RPMI8226 (cell line): ENCODE measurements at regions not wholly inside any gene's neighbourhood (a gene's known extent, or its start where the extent isn't known, plus 50 kb on each side); places are given as distances from the start of the nearest gene placed in this dataset.
"Not testable (repeated sequence)": the region's sequence is repeated elsewhere in the genome, so short reads cannot be mapped to it uniquely, and the experiment has no call there.

Experiments
- DNase-seq: peaks from one replicate; pipeline ENCODE4 v3.0.0-alpha.2; 2015

- no peak for DNase-seq
Observed at GRCh38 chrX:46144566-46144965, 400.7 kb downstream of the ZNF674 start.

GRCh38 chrX:46140272-46140671 lies 404.9 kb downstream of the ZNF674 start:
- DNase-seq = no peak

GRCh38 chrX:46130247-46130646 lies 415.0 kb downstream of the ZNF674 start:
- DNase-seq = no peak

- DNase-seq = no peak
Observed at GRCh38 chrX:46125111-46125510, 420.1 kb downstream of the ZNF674 start.

- no peak for DNase-seq
Observed at GRCh38 chrX:46117234-46117633, 428.0 kb downstream of the ZNF674 start.

- DNase-seq = not testable (repeated sequence)
Observed at GRCh38 chrX:46087310-46087709, 457.9 kb downstream of the ZNF674 start.

- DNase-seq = not testable (repeated sequence)
Observed at GRCh38 chrX:46080121-46080520, 465.1 kb downstream of the ZNF674 start.

GRCh38 chrX:46072791-46073190 lies 472.4 kb downstream of the ZNF674 start:
- DNase-seq = no peak

GRCh38 chrX:46072372-46072771 lies 472.8 kb downstream of the ZNF674 start:
- DNase-seq = no peak

- no peak for DNase-seq
Observed at GRCh38 chrX:46070421-46070820, 474.8 kb downstream of the ZNF674 start.

GRCh38 chrX:46059316-46059715 lies 485.9 kb downstream of the ZNF674 start:
- DNase-seq = no peak

GRCh38 chrX:46044486-46044885 lies 500.7 kb downstream of the ZNF674 start:
- no peak for DNase-seq

GRCh38 chrX:46040001-46040400 lies 505.2 kb downstream of the ZNF674 start:
- no peak for DNase-seq

GRCh38 chrX:46039526-46039925 lies 505.7 kb downstream of the ZNF674 start:
- no peak for DNase-seq

- DNase-seq = no peak
Observed at GRCh38 chrX:46036508-46036907, 508.7 kb downstream of the ZNF674 start.

- DNase-seq = no peak
Observed at GRCh38 chrX:46034868-46035267, 510.4 kb downstream of the ZNF674 start.

- DNase-seq = no peak
Observed at GRCh38 chrX:46029777-46030176, 515.4 kb downstream of the ZNF674 start.

GRCh38 chrX:46016296-46016695 lies 528.9 kb downstream of the ZNF674 start:
- no peak for DNase-seq

- no peak for DNase-seq
Observed at GRCh38 chrX:46015653-46016052, 529.6 kb downstream of the ZNF674 start.

- DNase-seq = no peak
Observed at GRCh38 chrX:45992402-45993123, 552.7 kb downstream of the ZNF674 start.

- DNase-seq = no peak
Observed at GRCh38 chrX:45986971-45987370, 558.2 kb downstream of the ZNF674 start.

- DNase-seq = no peak
Observed at GRCh38 chrX:45986081-45986480, 559.1 kb downstream of the ZNF674 start.

GRCh38 chrX:45982958-45983727 lies 562.1 kb downstream of the ZNF674 start:
- not testable (repeated sequence) for DNase-seq

GRCh38 chrX:45980726-45981125 lies 564.5 kb downstream of the ZNF674 start:
- DNase-seq = no peak
